AG10803 (cell line): ENCODE measurements at regions not wholly inside any gene's neighbourhood (a gene's known extent, or its start where the extent isn't known, plus 50 kb on each side); places are given as distances from the start of the nearest gene placed in this dataset.
"Not testable (repeated sequence)": the region's sequence is repeated elsewhere in the genome, so short reads cannot be mapped to it uniquely, and the experiment has no call there.

Experiments
- DNase-seq: peaks from one replicate; pipeline ENCODE4 v3.0.0; 2010; ENCODE audit warnings: low read depth
- H3K4me3 ChIP-seq: 2 replicates; pipeline ENCODE4 v1.5.1; 2011; ENCODE audit warnings: mild to moderate bottlenecking, low read length, control low read depth
- TF ChIP-seq, protein P1 (sequence below): conservative IDR thresholded peaks from 2 replicates; pipeline ENCODE4 v1.5.1; 2011; ENCODE audit warnings: mild to moderate bottlenecking, low read length, control low read depth, inconsistent platforms

DNA sequence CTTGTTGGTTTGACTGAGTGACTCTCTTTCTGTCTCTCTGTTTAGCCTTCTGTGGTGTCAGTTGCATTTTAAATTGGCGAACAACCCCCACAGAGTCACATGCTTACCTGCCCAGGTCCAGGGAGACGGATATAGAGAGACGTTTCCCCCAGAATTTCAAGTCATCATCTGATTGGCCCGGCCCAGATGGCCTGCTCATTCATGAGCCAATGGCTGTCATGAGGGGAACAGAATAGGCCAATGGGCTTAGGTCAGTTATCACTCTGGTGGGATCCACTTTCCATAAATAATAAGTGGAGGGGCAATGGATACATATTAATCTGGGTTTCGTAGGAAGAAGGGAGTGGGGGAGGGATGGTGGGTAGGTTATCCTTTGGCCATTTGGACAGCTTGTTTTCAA is 150.0 kb upstream of the SPRED2 start:
- DNase-seq: no peak
- TF ChIP-seq, protein P1, sequence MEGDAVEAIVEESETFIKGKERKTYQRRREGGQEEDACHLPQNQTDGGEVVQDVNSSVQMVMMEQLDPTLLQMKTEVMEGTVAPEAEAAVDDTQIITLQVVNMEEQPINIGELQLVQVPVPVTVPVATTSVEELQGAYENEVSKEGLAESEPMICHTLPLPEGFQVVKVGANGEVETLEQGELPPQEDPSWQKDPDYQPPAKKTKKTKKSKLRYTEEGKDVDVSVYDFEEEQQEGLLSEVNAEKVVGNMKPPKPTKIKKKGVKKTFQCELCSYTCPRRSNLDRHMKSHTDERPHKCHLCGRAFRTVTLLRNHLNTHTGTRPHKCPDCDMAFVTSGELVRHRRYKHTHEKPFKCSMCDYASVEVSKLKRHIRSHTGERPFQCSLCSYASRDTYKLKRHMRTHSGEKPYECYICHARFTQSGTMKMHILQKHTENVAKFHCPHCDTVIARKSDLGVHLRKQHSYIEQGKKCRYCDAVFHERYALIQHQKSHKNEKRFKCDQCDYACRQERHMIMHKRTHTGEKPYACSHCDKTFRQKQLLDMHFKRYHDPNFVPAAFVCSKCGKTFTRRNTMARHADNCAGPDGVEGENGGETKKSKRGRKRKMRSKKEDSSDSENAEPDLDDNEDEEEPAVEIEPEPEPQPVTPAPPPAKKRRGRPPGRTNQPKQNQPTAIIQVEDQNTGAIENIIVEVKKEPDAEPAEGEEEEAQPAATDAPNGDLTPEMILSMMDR: no peak
- H3K4me3 ChIP-seq: no peak overlapping the region

DNA sequence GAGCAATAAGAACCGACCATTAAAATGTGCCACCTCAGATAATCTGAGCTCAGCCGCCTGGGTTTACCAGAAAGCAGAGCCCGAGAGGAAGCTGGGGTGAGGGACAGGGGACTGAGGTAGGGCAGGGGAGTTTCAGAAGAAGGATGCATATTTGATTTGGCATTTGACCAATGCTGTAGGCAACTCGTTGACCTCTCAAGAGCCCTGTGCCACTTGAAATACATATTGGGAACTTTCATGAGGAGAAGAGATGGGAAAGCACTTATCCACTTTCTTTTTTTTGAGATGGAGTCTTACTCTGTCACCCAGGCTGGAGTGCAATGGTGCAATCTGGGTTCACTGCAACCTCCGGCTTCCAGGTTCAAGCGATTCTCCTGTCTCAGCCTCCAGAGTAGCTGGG is 148.4 kb upstream of the SPRED2 start:
- DNase-seq: no peak
- TF ChIP-seq, protein P1: no peak
- no peak overlapping the region for H3K4me3 ChIP-seq

DNA sequence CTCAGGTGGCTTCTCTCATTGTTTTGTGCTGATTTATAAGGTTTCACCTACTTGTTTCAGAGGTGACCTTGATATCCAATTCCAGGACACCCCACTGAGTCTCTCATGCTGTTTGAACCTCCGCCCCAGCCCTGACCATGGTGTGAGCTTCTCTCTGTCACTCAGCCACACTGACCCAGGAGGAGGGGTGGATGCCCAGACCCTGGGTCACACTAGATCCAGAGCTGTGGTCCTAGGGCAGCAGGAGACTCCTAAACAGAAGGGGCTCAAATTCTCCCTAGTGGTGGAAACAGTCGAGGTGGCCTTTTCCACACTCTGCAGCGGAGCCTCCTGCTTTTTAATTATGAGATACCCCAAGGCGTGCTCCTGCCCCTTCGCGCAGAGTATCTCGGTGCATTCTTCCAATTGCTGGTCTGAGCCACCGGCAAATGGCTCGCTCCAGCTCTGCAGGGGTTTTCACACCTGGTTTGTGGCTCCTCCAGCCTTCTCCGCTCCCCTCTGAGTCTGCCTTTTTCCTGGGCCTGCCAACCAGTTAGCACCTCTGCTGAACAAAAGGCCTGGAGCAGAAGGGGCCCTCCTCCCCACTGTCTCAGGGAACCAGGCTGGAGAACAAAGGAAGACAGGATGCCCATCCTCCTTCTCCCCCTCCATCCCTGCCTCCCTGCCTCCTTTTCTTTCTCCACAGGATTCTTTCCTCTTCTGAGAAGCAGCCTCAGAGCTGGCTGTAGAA is 147.3 kb upstream of the SPRED2 start:
- no peak overlapping the region for H3K4me3 ChIP-seq
- DNase-seq: no peak
- TF ChIP-seq, protein P1: no peak

DNA sequence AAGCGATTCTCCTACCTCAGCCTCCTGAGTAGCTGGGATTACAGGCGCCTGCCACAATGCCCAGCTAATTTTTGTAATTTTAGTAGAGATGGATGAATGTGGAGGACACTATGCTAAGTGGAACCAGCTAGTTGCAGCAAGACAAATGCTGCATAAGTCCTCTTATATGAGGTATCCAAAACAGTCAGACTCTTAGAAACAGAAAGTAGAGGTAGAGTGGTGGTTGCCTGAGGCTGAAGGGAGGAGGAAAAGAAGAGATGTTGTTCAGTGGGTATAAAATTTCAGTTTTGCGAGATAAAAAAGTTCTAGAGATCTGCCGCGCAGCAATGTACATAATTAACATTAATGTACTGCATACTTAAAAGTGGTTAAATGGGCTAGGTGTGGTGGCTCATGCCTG is 145.3 kb upstream of the SPRED2 start:
- H3K4me3 ChIP-seq: no peak overlapping the region
- DNase-seq: no peak
- TF ChIP-seq, protein P1: no peak

DNA sequence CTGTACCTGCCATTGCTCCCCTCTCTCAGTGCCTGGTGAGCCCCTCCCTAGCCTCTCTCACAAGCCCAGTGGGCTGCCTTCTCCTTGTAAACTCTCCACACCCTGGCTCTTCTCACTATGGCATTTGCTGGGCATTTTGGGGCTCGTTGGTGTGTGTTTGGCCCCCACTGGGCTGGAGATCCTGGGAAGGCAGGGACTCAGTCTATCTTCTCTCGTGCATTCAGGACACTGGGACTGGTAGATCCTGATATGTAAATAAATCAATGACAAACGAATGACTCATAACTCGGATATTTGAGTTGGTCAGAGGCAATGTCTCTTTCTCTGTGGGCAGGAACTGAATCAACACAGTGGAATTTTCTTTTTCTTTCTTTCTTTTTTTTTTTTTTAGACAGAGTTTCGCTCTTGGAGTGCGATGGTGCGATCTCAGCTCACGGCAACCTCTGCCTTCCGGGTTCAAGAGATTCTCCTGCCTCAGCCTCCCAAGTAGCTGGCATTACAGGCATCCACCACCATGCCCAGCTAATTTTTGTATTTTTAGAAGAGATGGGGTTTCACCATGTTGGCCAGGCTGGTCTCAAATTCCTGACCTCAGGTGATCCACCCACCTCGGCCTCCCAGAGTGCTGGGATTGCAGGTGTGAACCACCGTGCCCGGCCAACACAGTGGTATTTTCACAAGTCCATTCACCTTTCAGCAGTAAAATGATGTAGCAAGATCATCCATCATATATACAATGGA is 144.6 kb upstream of the SPRED2 start:
- TF ChIP-seq, protein P1: no peak
- peak; percentile 93 for DNase-seq
- no peak overlapping the region for H3K4me3 ChIP-seq

DNA sequence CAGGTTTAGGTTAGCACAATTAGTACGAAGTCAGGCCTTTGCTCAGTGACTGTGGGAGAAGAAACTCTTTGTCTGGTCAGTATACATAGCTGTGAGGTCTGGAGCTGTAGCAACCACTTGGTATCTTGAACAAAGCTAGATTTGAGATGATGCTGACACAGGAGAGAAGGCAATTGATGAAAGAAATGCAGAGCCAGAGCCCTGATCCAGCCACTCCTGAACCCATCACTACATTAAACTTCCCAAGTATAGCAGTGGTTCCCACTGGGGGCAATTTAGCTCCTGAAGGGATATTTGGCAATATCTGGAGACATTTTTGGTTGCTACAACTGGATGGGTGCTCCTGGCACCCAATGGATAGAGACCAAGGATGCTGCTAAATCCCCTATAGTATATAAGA is 143.9 kb upstream of the SPRED2 start:
- TF ChIP-seq, protein P1: no peak
- no peak for DNase-seq
- no peak overlapping the region for H3K4me3 ChIP-seq

DNA sequence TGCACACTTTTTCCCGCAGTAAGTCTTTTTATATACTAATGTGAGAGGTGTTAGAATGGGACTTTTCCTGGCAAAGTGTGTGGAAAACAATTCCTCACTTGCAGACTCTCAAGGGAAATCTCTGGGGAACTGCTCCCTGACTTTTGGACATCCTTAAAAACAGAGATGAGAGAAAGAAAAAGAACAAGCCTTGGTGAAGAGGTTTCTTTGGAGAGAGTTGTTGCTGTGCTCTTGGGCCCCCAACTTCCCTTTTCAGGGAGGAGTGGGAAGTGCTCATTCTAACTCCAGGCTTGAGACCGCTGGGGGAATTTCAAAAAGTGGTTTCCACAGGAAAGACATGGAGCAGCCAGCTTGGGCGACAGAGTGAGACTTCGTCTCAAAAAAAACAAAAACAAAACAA is 142.6 kb upstream of the SPRED2 start:
- TF ChIP-seq, protein P1: no peak
- no peak overlapping the region for H3K4me3 ChIP-seq
- no peak for DNase-seq

DNA sequence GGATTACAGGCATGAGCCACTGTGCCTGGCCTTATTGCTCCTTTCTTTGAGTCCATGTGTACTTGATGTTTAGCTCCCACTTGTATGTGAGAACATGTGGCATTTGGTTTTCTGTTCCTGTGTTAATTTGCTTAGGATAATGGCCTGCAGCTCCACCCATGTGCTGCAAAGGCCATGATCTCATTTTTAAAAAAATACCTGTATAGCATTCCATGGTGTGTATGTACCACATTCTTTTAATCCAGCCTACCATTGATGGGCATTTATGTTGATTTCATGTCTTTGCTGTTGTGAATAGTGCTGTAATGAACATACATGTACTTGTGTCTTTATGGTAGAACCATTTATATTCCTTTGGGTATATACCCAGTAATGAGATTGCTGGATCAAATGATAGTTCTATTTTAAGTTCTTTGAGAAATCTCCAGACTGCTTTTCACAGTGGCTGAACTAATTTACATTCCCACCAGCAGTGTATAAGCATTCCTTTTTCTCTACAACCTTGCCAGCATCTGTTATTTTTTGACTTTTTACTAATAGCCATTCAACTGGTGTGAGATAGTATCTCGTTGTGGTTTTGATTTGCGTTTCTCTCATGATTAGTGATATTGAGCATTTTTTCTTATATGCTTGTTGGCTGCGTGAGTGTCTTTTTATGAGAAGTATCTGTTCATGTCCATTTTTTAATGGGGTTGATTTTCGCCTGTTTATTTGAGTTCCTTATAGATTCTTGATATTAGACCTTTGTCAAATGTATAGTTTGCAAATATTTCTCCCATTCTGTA is 136.4 kb upstream of the SPRED2 start:
- not testable (repeated sequence) for DNase-seq, H3K4me3 ChIP-seq
